ENCODE measurements at regions not wholly inside any gene's neighbourhood (a gene's known extent, or its start where the extent isn't known, plus 50 kb on each side); places are given as distances from the start of the nearest gene placed in this dataset.

DNA sequence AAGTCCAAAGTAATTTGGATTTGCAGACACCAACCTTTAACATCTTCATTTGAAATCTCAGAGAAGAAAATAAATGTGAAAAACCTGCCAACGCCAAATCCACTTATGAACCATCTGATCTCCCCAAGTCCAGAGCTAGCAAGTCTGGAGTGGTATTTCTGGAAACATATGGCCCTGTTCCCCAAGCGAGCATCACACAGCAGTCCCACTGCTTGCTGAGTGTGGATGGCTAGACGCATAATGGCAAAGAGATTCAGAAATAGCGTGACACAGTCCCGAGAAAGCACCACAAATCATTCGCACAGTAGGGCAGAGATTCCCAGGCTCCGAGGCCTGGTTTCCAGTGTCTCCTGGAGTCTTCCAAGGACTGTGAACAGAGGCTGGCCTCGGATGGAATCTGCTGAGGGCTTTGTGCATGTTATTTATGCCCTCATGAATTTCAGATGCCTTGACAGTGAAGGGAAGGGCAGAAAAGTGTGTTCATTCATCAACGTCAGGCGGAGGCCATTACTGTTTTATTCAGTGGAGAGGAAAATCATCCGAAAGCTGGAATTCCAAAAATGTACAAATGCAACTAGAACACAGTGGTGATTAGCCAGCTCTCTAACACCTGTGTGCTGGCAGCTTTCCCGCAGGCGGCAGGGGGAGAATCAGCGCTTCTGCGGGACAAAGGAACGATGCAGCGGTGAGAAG is 417.0 kb downstream of the EIPR1 start:
- Histone ChIP-seq H3F3A (ENCODE audit: insufficient read depth) (no peaks in the 10 kb centered on the region), H3K9me2 (replicated peaks; ENCODE audit: insufficient read depth, low read length) (no peaks in the 10 kb centered on the region), H3K27me3 (ENCODE audit: low read length) (no peaks in the 10 kb centered on the region), H3K9ac (ENCODE audit: low read length) (no peak overlapping the region), H3K4me2 (ENCODE audit: low read depth, low read length, poor library complexity, severe bottlenecking) (no peak overlapping the region), H2AFZ (ENCODE audit: low read depth, low read length, severe bottlenecking) (no peak overlapping the region), H3K79me2 (ENCODE audit: insufficient read depth, low read length) (no peaks in the 10 kb centered on the region), H3K27ac (ENCODE audit: low read depth, low read length) (no peak overlapping the region), H4K20me1 (ENCODE audit: low read depth, low read length) (no peaks in the 10 kb centered on the region; the same call in 1 of the 2 replicates), H3K4me3 (ENCODE audit: insufficient read depth, low read length, poor library complexity, severe bottlenecking) (no peak overlapping the region), H3K36me3 (ENCODE audit: low read length) (no peaks in the 10 kb centered on the region), H3K9me3 (ENCODE audit: insufficient read depth, low read length) (no peaks in the 10 kb centered on the region)
- no peak for TF ChIP-seq EZH2phosphoT487 (conservative IDR thresholded peaks at IDR 0.05; ENCODE audit: low read length)
- TF ChIP-seq CTCF (IDR thresholded peaks at IDR 0.05; ENCODE audit: insufficient read depth, low read length, poor library complexity, severe bottlenecking) = no peak

GRCh38 chr2:2950403-2950952 is 427.1 kb downstream of the EIPR1 start:
- H3K9me2 ChIP-seq (replicated peaks; ENCODE audit: insufficient read depth, low read length) = no peaks in the 10 kb centered on the region
- no peak overlapping the region for H3K9ac ChIP-seq (ENCODE audit: low read length)
- H3K4me2 ChIP-seq (ENCODE audit: low read depth, low read length, poor library complexity, severe bottlenecking) = no peak overlapping the region
- H2AFZ ChIP-seq (ENCODE audit: low read depth, low read length, severe bottlenecking) = no peak overlapping the region
- no peaks in the 10 kb centered on the region for H3K79me2 ChIP-seq (ENCODE audit: insufficient read depth, low read length)
- H3F3A ChIP-seq (ENCODE audit: insufficient read depth) = no peaks in the 10 kb centered on the region
- H3K9me3 ChIP-seq (ENCODE audit: insufficient read depth, low read length) = no peaks in the 10 kb centered on the region
- H3K4me3 ChIP-seq (ENCODE audit: insufficient read depth, low read length, poor library complexity, severe bottlenecking) = no peak overlapping the region
- no peaks in the 10 kb centered on the region for H4K20me1 ChIP-seq (ENCODE audit: low read depth, low read length)
- H3K36me3 ChIP-seq (ENCODE audit: low read length) = no peaks in the 10 kb centered on the region
- no peak overlapping the region for H3K27ac ChIP-seq (ENCODE audit: low read depth, low read length)
- no peaks in the 10 kb centered on the region for H3K27me3 ChIP-seq (ENCODE audit: low read length)
- TF ChIP-seq CTCF (IDR thresholded peaks at IDR 0.05; ENCODE audit: insufficient read depth, low read length, poor library complexity, severe bottlenecking) (no peak), EZH2phosphoT487 (conservative IDR thresholded peaks at IDR 0.05; ENCODE audit: low read length) (no peak)

DNA sequence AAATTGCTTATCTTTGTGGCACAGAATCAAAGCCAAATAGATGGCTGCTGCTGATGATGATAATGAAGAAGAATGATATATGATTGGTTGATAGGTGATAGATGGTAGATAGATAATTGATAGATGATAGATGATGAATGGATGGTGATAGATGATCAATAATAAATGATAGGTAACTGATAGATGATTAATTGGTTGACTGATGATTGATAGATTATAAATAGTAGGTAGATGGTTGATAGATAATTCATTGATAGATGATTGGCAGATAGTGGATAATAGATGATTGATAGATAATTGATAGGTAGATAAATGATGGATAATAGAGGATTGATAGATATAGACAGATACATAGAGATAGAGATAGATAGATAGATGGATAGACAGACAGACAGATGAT is 430.2 kb downstream of the EIPR1 start:
- H3K79me2 ChIP-seq (ENCODE audit: insufficient read depth, low read length) = no peaks in the 10 kb centered on the region
- no peak overlapping the region for H3K27ac ChIP-seq (ENCODE audit: low read depth, low read length)
- no peak overlapping the region for H2AFZ ChIP-seq (ENCODE audit: low read depth, low read length, severe bottlenecking)
- TF ChIP-seq CTCF (IDR thresholded peaks at IDR 0.05; ENCODE audit: insufficient read depth, low read length, poor library complexity, severe bottlenecking) (no peak), EZH2phosphoT487 (conservative IDR thresholded peaks at IDR 0.05; ENCODE audit: low read length) (no peak)
- H3K9me2 ChIP-seq (replicated peaks; ENCODE audit: insufficient read depth, low read length) = no peaks in the 10 kb centered on the region
- H3K9me3 ChIP-seq (ENCODE audit: insufficient read depth, low read length) = no peaks in the 10 kb centered on the region
- no peaks in the 10 kb centered on the region for H3F3A ChIP-seq (ENCODE audit: insufficient read depth)
- no peak overlapping the region for H3K9ac ChIP-seq (ENCODE audit: low read length)
- no peak overlapping the region for H3K4me2 ChIP-seq (ENCODE audit: low read depth, low read length, poor library complexity, severe bottlenecking)
- H3K4me3 ChIP-seq (ENCODE audit: insufficient read depth, low read length, poor library complexity, severe bottlenecking) = no peak overlapping the region
- H3K36me3 ChIP-seq (ENCODE audit: low read length) = no peaks in the 10 kb centered on the region
- no peaks in the 10 kb centered on the region for H4K20me1 ChIP-seq (ENCODE audit: low read depth, low read length)
- H3K27me3 ChIP-seq (ENCODE audit: low read length) = no peaks in the 10 kb centered on the region

Measured in SU-DHL-6 (cell line).